Brain microvascular endothelial cell (primary cell): ENCODE measurements at regions not wholly inside any gene's neighbourhood (a gene's known extent, or its start where the extent isn't known, plus 50 kb on each side); places are given as distances from the start of the nearest gene placed in this dataset.

Experiments used
- DNase-seq: peaks from one replicate; pipeline ENCODE4 v3.0.0-alpha.2; 2020
- H3K27ac ChIP-seq: fragments of 250-450 bp; sonication (Bioruptor Pico); 2 replicates; pipeline ENCODE4 v1.5.1; 2020; ENCODE audit warnings: mild to moderate bottlenecking, moderate library complexity
- H3K27me3 ChIP-seq: fragments of 250-450 bp; sonication (Bioruptor Pico); replicated peaks from 2 replicates; pipeline ENCODE4 v1.5.1; 2020; ENCODE audit warnings: mild to moderate bottlenecking
- H3K36me3 ChIP-seq: fragments of 250-450 bp; sonication (Bioruptor Pico); replicated peaks from 2 replicates; pipeline ENCODE4 v1.5.1; 2020; ENCODE audit warnings: mild to moderate bottlenecking
- H3K4me3 ChIP-seq: 2 replicates; pipeline ENCODE4 v1.5.1; 2011; ENCODE audit warnings: low read depth, mild to moderate bottlenecking, control low read depth, low read length, moderate library complexity
- CTCF ChIP-seq: IDR thresholded peaks from 2 replicates; pipeline ENCODE4 v1.5.1; 2011; ENCODE audit warnings: low read depth, mild to moderate bottlenecking, moderate library complexity, low read length, control low read depth, inconsistent platforms; ENCODE audit errors: missing control alignments
- in situ Hi-C: cut with HindIII; loops from 2 replicates; pipeline ENCODE4 v1.10.0; 2017; ENCODE audit warnings: low sequenced_read_pairs, low pct_ligation_motif_present

GRCh38 chr3:59107856-59108815, 58.3 kb upstream of the CFAP20DC start:
- Histone ChIP-seq H3K27ac (no peak overlapping the region), H3K27me3 (no peaks in the 10 kb centered on the region), H3K36me3 (no peaks in the 10 kb centered on the region), H3K4me3 (no peak overlapping the region)
- no peak for TF ChIP-seq CTCF
- DNase-seq = no peak
- in situ Hi-C loops = no loop called here

- DNase-seq = no peak
- Histone ChIP-seq H3K4me3 (no peak overlapping the region), H3K27me3 (no peaks in the 10 kb centered on the region), H3K36me3 (no peaks in the 10 kb centered on the region), H3K27ac (no peak overlapping the region)
- in situ Hi-C loops = no loop called here
- TF ChIP-seq CTCF = no peak
Observed at GRCh38 chr3:59106085-59106648, 56.3 kb upstream of the CFAP20DC start.

GRCh38 chr3:59103552-59103951, 53.7 kb upstream of the CFAP20DC start:
- no peak for TF ChIP-seq CTCF
- Histone ChIP-seq H3K27me3 (no peaks in the 10 kb centered on the region), H3K27ac (no peak overlapping the region), H3K4me3 (no peak overlapping the region), H3K36me3 (no peaks in the 10 kb centered on the region)
- in situ Hi-C loops = no loop called here
- no peak for DNase-seq

- in situ Hi-C loops = no loop called here
- no peak for DNase-seq
- no peak overlapping the region for H3K27ac ChIP-seq
Observed at GRCh38 chr3:59101231-59101736, 51.5 kb upstream of the CFAP20DC start.

More at GRCh38 chr3:59101231-59101736, 51.5 kb upstream of the CFAP20DC start:
- H3K4me3 ChIP-seq = no peak overlapping the region
- H3K27me3 ChIP-seq = no peaks in the 10 kb centered on the region
- H3K36me3 ChIP-seq = no peaks in the 10 kb centered on the region
- TF ChIP-seq CTCF = no peak
